H1 (cell line): ENCODE measurements at regions not wholly inside any gene's neighbourhood (a gene's known extent, or its start where the extent isn't known, plus 50 kb on each side); places are given as distances from the start of the nearest gene placed in this dataset.

Experiments used
- CTCF ChIA-PET: fragments of 300-600 bp; sonication (Branson Sonifier 250); formaldehyde crosslinking; loops from one replicate; lab custom pipeline; 2021; ENCODE audit not compliant: partially characterized antibody; lab: Charles Lee
- POLR2A ChIA-PET: fragments of 300-600 bp; sonication (Branson Sonifier 250); formaldehyde crosslinking; loops from one replicate; lab custom pipeline; 2021; ENCODE audit warnings: inconsistent platforms; ENCODE audit not compliant: partially characterized antibody; lab: Charles Lee
- DNase-seq, 2 experiments: peaks; one replicate each; pipeline versions ENCODE4 v3.0.0 to v3.0.0-alpha.2; 2010 to 2022; ENCODE audit warnings: low spot score in 2 of 2, low read depth in 1 of 2, mixed read lengths in 1 of 2
- FAIRE-seq: peaks from 2 replicates; lab custom pipeline; 2011; peaks lifted over from hg19 to GRCh38; lab: Jason Lieb, UNC
- H2AFZ ChIP-seq: 2 replicates; pipeline ENCODE4 v1.8.1; 2012; ENCODE audit warnings: low read length, inconsistent platforms
- H2AK5ac ChIP-seq: 2 replicates; pipeline ENCODE4 v1.6.1; 2013; ENCODE audit warnings: low read depth, low read length
- H2BK120ac ChIP-seq: replicated peaks from 2 replicates; pipeline ENCODE3; 2013; ENCODE audit warnings: low read depth, low read length, inconsistent platforms
- H2BK12ac ChIP-seq: 2 replicates; pipeline ENCODE4 v1.6.1; 2013; ENCODE audit warnings: low read depth, low read length
- H2BK15ac ChIP-seq: 2 replicates; pipeline ENCODE4 v1.6.1; 2013; ENCODE audit warnings: low read length
- H2BK20ac ChIP-seq: 2 replicates; pipeline ENCODE4 v1.6.1; 2013; ENCODE audit warnings: low read length
- H2BK5ac ChIP-seq: 2 replicates; pipeline ENCODE4 v1.6.1; 2013; ENCODE audit warnings: low read depth, low read length
- H3K14ac ChIP-seq: 2 replicates; pipeline ENCODE4 v1.6.1; 2013; ENCODE audit warnings: inconsistent platforms; ENCODE audit not compliant: insufficient read length
- H3K18ac ChIP-seq: 2 replicates; pipeline ENCODE4 v1.6.1; 2013; ENCODE audit warnings: low read length; ENCODE audit errors: extremely low read depth
- H3K23ac ChIP-seq: 2 replicates; pipeline ENCODE4 v1.6.1; 2013; ENCODE audit warnings: inconsistent platforms; ENCODE audit not compliant: insufficient read length
- H3K23me2 ChIP-seq: 2 replicates; pipeline ENCODE4 v1.6.1; 2013; ENCODE audit warnings: low read depth, low read length
- H3K27ac ChIP-seq: 2 replicates; pipeline ENCODE4 v1.6.1; 2011; ENCODE audit warnings: low read depth, low read length, inconsistent platforms
- H3K27me3 ChIP-seq, 4 experiments: replicated peaks in 1 of 4; 1 replicate in 1 of 4; 2 replicates in 3 of 4; pipeline versions ENCODE4 v1.6.1 to v1.8.1; 2011 to 2013; ENCODE audit warnings: low read length in 3 of 4, mild to moderate bottlenecking in 3 of 4, inconsistent platforms in 2 of 4, mixed read lengths in 2 of 4, moderate library complexity in 1 of 4; ENCODE audit not compliant: control insufficient read depth in 3 of 4, insufficient read depth in 3 of 4; ENCODE audit errors: extremely low read depth in 1 of 4
- H3K36me3 ChIP-seq, 4 experiments: 2 replicates each; pipeline versions ENCODE4 v1.6.1 to v1.8.1; 2011 to 2013; ENCODE audit warnings: mild to moderate bottlenecking in 4 of 4, low read length in 3 of 4, moderate library complexity in 2 of 4, control low read depth in 1 of 4, inconsistent platforms in 1 of 4; ENCODE audit not compliant: insufficient read depth in 4 of 4, control insufficient read depth in 2 of 4
- H3K4ac ChIP-seq: replicated peaks from 2 replicates; pipeline ENCODE3; 2013; ENCODE audit warnings: low read length, low read depth, mixed read lengths, inconsistent platforms; ENCODE audit not compliant: insufficient read length
- H3K4me1 ChIP-seq, 4 experiments: replicated peaks in 1 of 4; 1 replicate in 1 of 4; 2 replicates in 3 of 4; pipeline versions ENCODE4 v1.6.1 to v1.8.1; 2011 to 2013; ENCODE audit warnings: low read length in 3 of 4, inconsistent platforms in 2 of 4, mixed read lengths in 1 of 4; ENCODE audit not compliant: insufficient read depth in 4 of 4, control insufficient read depth in 3 of 4
- H3K4me2 ChIP-seq, 2 experiments: 2 replicates each; pipeline versions ENCODE4 v1.6.1 to v1.8.1; 2011 to 2013; ENCODE audit warnings: low read depth in 2 of 2, low read length in 2 of 2, control low read depth in 1 of 2, inconsistent platforms in 1 of 2, mild to moderate bottlenecking in 1 of 2; ENCODE audit not compliant: insufficient read depth in 1 of 2
- H3K4me3 ChIP-seq, 4 experiments: fragments of 200-600, 300-600 bp in 1 of 4; sonication (generic), shearing (Covaris generic), sonication (Bioruptor Twin) in 1 of 4; 2 replicates each; pipeline versions ENCODE4 v1.5.1 to v1.8.1; 2011 to 2016; ENCODE audit warnings: low read length in 4 of 4, low read depth in 3 of 4, control low read depth in 2 of 4, inconsistent platforms in 2 of 4, mild to moderate bottlenecking in 2 of 4, mixed read lengths in 1 of 4, moderate library complexity in 1 of 4; ENCODE audit not compliant: insufficient read depth in 2 of 4; ENCODE audit errors: extremely low read depth in 1 of 4
- H3K56ac ChIP-seq: replicated peaks from 2 replicates; pipeline ENCODE3; 2013; ENCODE audit warnings: low read depth, mild to moderate bottlenecking, mixed read lengths, low read length, inconsistent platforms; ENCODE audit not compliant: insufficient read length
- H3K79me1 ChIP-seq: 2 replicates; pipeline ENCODE4 v1.6.1; 2013; ENCODE audit warnings: low read depth, low read length, control low read depth
- H3K79me2 ChIP-seq, 2 experiments: 2 replicates each; pipeline versions ENCODE4 v1.6.1 to v1.8.1; 2012 to 2013; ENCODE audit warnings: low read length in 2 of 2, mild to moderate bottlenecking in 2 of 2, inconsistent platforms in 1 of 2; ENCODE audit not compliant: insufficient read depth in 2 of 2, control insufficient read depth in 1 of 2
- H3K9ac ChIP-seq, 4 experiments: replicated peaks in 1 of 4; 1 replicate in 1 of 4; 2 replicates in 3 of 4; pipeline versions ENCODE4 v1.6.1 to v1.8.1; 2011 to 2013; ENCODE audit warnings: low read depth in 3 of 4, low read length in 3 of 4, control low read depth in 2 of 4, mild to moderate bottlenecking in 2 of 4, moderate library complexity in 2 of 4, inconsistent platforms in 1 of 4; ENCODE audit errors: extremely low read depth in 1 of 4
- H3K9me3 ChIP-seq, 2 experiments: 2 replicates each; pipeline versions ENCODE4 v1.6.1 to v1.8.1; 2012 to 2013; ENCODE audit warnings: mild to moderate bottlenecking in 2 of 2, moderate library complexity in 2 of 2, control low read depth in 1 of 2, inconsistent platforms in 1 of 2, low read depth in 1 of 2, low read length in 1 of 2, mixed read lengths in 1 of 2; ENCODE audit not compliant: insufficient read depth in 2 of 2
- H4K20me1 ChIP-seq, 2 experiments: replicated peaks in 1 of 2; 2 replicates each; pipeline versions ENCODE3 to v1.8.1; 2011 to 2013; ENCODE audit warnings: inconsistent platforms in 2 of 2, low read length in 2 of 2, mild to moderate bottlenecking in 1 of 2; ENCODE audit not compliant: insufficient read depth in 2 of 2, control insufficient read depth in 1 of 2
- H4K5ac ChIP-seq: 2 replicates; pipeline ENCODE4 v1.6.1; 2013; ENCODE audit warnings: low read length, low read depth, mixed read lengths, inconsistent platforms; ENCODE audit not compliant: insufficient read length
- H4K8ac ChIP-seq: 2 replicates; pipeline ENCODE4 v1.8.0; 2013; ENCODE audit warnings: mild to moderate bottlenecking, moderate library complexity, low read length, inconsistent platforms; ENCODE audit not compliant: insufficient read depth; ENCODE audit errors: extremely low read depth
- H4K91ac ChIP-seq: replicated peaks from 2 replicates; pipeline ENCODE3; 2013; ENCODE audit warnings: low read length, mixed read lengths, inconsistent platforms; ENCODE audit not compliant: insufficient read length
- ASH2L ChIP-seq: fragments of 200-600, 300-600 bp; sonication (generic); IDR thresholded peaks from one replicate; pipeline ENCODE4 v1.7.1; 2017; ENCODE audit warnings: low read length
- CHD2 ChIP-seq: IDR thresholded peaks from 2 replicates; pipeline ENCODE4 v1.6.1; 2012; ENCODE audit warnings: low read length, improper control_type of control experiment
- CREB1 ChIP-seq: IDR thresholded peaks from 2 replicates; pipeline ENCODE4 v1.6.1; 2012; ENCODE audit warnings: inconsistent platforms
- GABPA ChIP-seq: IDR thresholded peaks from 2 replicates; pipeline ENCODE4 v1.6.1; 2011; ENCODE audit warnings: mild to moderate bottlenecking, low read length, moderate library complexity, borderline replicate concordance; ENCODE audit not compliant: insufficient read depth
- GTF2F1 ChIP-seq: IDR thresholded peaks from 2 replicates; pipeline ENCODE4 v1.6.1; 2012; ENCODE audit warnings: low read depth, low read length, improper control_type of control experiment, borderline replicate concordance
- HDAC6 ChIP-seq: IDR thresholded peaks from one replicate; pipeline ENCODE4 v1.7.1; 2012; ENCODE audit warnings: low read depth, mild to moderate bottlenecking, inconsistent platforms, low read length, moderate library complexity
- KDM1A ChIP-seq: fragments of 200-600, 300-600 bp; sonication (generic); IDR thresholded peaks from 2 replicates; pipeline ENCODE4 v1.7.1; 2016; ENCODE audit warnings: mild to moderate bottlenecking, low read length, borderline replicate concordance
- MAFK ChIP-seq: IDR thresholded peaks from 2 replicates; pipeline ENCODE4 v1.6.1; 2012; ENCODE audit warnings: low read depth, mild to moderate bottlenecking, improper control_type of control experiment, low read length
- RAD21 ChIP-seq, 2 experiments: IDR thresholded peaks in 1 of 2; conservative IDR thresholded peaks in 1 of 2; 2 replicates each; pipeline ENCODE4 v1.6.1; 2011; ENCODE audit warnings: low read depth in 2 of 2, low read length in 2 of 2, improper control_type of control experiment in 1 of 2, inconsistent platforms in 1 of 2, mild to moderate bottlenecking in 1 of 2, moderate library complexity in 1 of 2
- SIX5 ChIP-seq: IDR thresholded peaks from 2 replicates; pipeline ENCODE4 v1.6.1; 2011; ENCODE audit warnings: mild to moderate bottlenecking, low read depth, low read length
- TEAD4 ChIP-seq: IDR thresholded peaks from 2 replicates; pipeline ENCODE4 v1.6.1; 2012; ENCODE audit warnings: low read depth, low read length, inconsistent platforms, mixed read lengths
- YY1 ChIP-seq: IDR thresholded peaks from 2 replicates; pipeline ENCODE4 v1.6.1; 2011; ENCODE audit warnings: low read depth, mild to moderate bottlenecking, low read length
- WGBS, 2 experiments: shearing (Covaris generic) in 1 of 2; methylation state at CpG; one replicate each; pipeline versions ENCODE4 v1.1.6 to v1.1.7; 2013 to 2015; ENCODE audit warnings: low lambda C conversion rate in 2 of 2, mixed read lengths in 2 of 2, inconsistent platforms in 1 of 2, low coverage in 1 of 2, missing lambda C conversion rate in 1 of 2; ENCODE audit not compliant: insufficient replicate concordance in 2 of 2, insufficient coverage in 1 of 2, insufficient read length in 1 of 2; ENCODE audit errors: extremely low coverage in 1 of 2, missing lambda C conversion rate in 1 of 2; 5-methylcytosine and 5-hydroxymethylcytosine counted together
- TF ChIP-seq, protein P1 (sequence below): IDR thresholded peaks from 2 replicates; pipeline ENCODE4 v1.6.1; 2011; ENCODE audit warnings: low read length, improper control_type of control experiment

DNA sequence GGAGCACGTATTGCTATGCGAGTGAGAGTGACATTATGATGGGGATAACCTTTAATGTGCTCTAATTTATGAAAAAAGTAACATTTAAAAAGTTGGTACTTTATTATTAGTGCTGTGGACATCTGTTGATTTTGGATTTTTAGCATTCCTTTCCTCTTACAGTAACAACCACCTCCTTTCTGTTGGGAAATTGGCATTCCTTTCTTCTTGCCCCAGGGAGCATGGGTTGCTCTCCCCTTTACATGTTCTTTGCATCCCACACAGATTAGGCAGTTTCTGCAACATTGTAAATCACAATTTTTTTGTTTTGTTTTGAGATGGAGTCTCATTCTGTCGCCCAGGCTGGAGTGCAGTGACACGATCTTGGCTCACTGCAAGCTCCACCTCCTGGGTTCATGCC, 300.2 kb downstream of the LPIN1 start:
- no peak for FAIRE-seq
- no peak overlapping the region for H3K4ac ChIP-seq
- no peaks in the 10 kb centered on the region for H3K79me1 ChIP-seq
- no peaks in the 10 kb centered on the region for H3K79me2 ChIP-seq
- no peak overlapping the region for H4K5ac ChIP-seq
- H3K27ac ChIP-seq = no peak overlapping the region
- WGBS, 2 experiments = 89% methylated on average over 4 of the region's 4 CpGs; no CpG with 5 or more reads in 1 of the 2 experiments
- H3K4me3 ChIP-seq = no peak overlapping the region
- DNase-seq = no peak
- H3K9me3 ChIP-seq = no peaks in the 10 kb centered on the region
- H3K9ac ChIP-seq = no peak overlapping the region
- no peak overlapping the region for H3K4me2 ChIP-seq
- TF ChIP-seq CREB1 (no peak), CHD2 (no peak), KDM1A (no peak), GABPA (no peak), YY1 (no peak), ASH2L (no peak), HDAC6 (no peak), TEAD4 (no peak), GTF2F1 (no peak), RAD21 (IDR thresholded peaks at IDR 0.05 in 1 of 2, conservative IDR thresholded peaks at IDR 0.05 in 1 of 2; ENCODE audit: low read depth in 2 of 2, low read length in 2 of 2) (no peak), MAFK (no peak), SIX5 (no peak)
- TF ChIP-seq, protein P1, sequence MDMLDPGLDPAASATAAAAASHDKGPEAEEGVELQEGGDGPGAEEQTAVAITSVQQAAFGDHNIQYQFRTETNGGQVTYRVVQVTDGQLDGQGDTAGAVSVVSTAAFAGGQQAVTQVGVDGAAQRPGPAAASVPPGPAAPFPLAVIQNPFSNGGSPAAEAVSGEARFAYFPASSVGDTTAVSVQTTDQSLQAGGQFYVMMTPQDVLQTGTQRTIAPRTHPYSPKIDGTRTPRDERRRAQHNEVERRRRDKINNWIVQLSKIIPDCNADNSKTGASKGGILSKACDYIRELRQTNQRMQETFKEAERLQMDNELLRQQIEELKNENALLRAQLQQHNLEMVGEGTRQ = no peak
- no peak overlapping the region for H2BK5ac ChIP-seq
- ChIA-PET CTCF (no interaction called here), POLR2A (no interaction called here)
- no peaks in the 10 kb centered on the region for H4K20me1 ChIP-seq
- no peak overlapping the region for H3K18ac ChIP-seq
- H2BK15ac ChIP-seq = no peak overlapping the region
- H4K8ac ChIP-seq = no peak overlapping the region
- H2BK20ac ChIP-seq = no peak overlapping the region
- no peak overlapping the region for H3K23ac ChIP-seq
- no peaks in the 10 kb centered on the region for H3K27me3 ChIP-seq
- H3K36me3 ChIP-seq = no peaks in the 10 kb centered on the region
- H2BK12ac ChIP-seq = no peak overlapping the region
- H3K56ac ChIP-seq = no peak overlapping the region
- H2BK120ac ChIP-seq = no peak overlapping the region
- H4K91ac ChIP-seq = no peak overlapping the region
- H2AFZ ChIP-seq = peak overlapping the region; percentile 90; the same call in 1 of the 2 replicates
- H2AK5ac ChIP-seq = no peak overlapping the region
- no peak overlapping the region for H3K14ac ChIP-seq
- no peaks in the 10 kb centered on the region for H3K23me2 ChIP-seq
- 0 out of 7 replicates have a peak, but pooled peaks cover 0 to 2% (median 0%) of the 10 kb centered on the region in 4 experiments for H3K4me1 ChIP-seq
